Cardiac fibroblast (primary cell): ENCODE measurements at regions not wholly inside any gene's neighbourhood (a gene's known extent, or its start where the extent isn't known, plus 50 kb on each side); places are given as distances from the start of the nearest gene placed in this dataset.

Experiments
- DNase-seq, 2 donors: peaks; one replicate each; pipeline versions ENCODE4 v3.0.0 to v3.0.0-alpha.2; 2010; ENCODE audit warnings: low read depth in 2 of 2
- H3K4me3 ChIP-seq, 2 donors: replicated peaks in 1 of 2; 1 replicate in 1 of 2; 2 replicates in 1 of 2; pipeline ENCODE4 v1.5.1; 2011; ENCODE audit warnings: low read depth in 2 of 2, low read length in 2 of 2, mild to moderate bottlenecking in 2 of 2, moderate library complexity in 1 of 2
- TF ChIP-seq, protein P1 (sequence below): IDR thresholded peaks from one replicate; pipeline ENCODE4 v1.5.1; 2011; ENCODE audit warnings: low read depth, mild to moderate bottlenecking, low read length, inconsistent platforms

DNA sequence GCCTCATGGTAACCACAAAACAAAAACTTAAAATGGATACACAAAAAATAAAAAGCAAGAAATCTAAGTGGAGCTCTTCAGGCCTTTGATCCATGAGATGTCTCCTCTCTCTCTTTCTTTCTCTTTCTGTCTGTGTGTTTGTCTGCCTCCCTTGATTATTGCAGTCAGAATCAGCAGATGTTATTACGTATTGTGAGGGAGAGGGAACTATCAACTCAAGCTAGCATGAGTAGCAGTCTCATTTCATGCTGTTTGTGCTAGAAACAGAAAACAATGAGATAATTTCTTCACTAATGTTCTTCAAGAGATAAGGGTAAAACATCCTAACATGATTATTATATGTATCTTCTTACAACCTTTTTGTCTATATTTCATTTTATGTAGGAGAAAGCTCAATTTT is 103.7 kb upstream of the PDC start:
- H3K4me3 ChIP-seq, result no peak overlapping the region
- TF ChIP-seq, protein P1, sequence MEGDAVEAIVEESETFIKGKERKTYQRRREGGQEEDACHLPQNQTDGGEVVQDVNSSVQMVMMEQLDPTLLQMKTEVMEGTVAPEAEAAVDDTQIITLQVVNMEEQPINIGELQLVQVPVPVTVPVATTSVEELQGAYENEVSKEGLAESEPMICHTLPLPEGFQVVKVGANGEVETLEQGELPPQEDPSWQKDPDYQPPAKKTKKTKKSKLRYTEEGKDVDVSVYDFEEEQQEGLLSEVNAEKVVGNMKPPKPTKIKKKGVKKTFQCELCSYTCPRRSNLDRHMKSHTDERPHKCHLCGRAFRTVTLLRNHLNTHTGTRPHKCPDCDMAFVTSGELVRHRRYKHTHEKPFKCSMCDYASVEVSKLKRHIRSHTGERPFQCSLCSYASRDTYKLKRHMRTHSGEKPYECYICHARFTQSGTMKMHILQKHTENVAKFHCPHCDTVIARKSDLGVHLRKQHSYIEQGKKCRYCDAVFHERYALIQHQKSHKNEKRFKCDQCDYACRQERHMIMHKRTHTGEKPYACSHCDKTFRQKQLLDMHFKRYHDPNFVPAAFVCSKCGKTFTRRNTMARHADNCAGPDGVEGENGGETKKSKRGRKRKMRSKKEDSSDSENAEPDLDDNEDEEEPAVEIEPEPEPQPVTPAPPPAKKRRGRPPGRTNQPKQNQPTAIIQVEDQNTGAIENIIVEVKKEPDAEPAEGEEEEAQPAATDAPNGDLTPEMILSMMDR, result no peak
- peak; percentile 18 for DNase-seq

DNA sequence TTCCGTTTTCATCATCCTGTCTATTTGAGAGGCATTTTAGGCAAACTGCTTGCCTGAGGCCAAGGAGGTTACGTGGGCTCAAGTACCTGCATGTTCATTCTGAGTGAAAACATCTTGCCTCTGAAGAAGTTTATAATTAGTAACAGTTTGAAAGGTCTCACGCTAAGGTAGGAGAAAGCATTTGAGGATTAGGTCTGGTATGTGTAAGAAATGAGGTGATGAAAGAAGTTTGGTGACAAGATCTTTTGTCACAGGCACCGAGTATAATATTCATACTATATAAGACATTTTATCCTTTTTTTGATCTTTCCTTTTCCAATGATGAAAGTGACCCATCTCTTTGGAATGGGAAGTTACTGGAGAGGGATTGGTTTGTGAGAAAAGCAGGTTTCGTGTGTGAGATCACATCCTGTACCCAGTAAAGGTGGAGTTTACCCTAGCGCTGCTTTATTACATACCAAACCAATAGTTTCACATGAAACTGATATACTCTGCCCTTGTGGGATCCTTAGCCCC is 98.7 kb upstream of the PDC start:
- no peak overlapping the region for H3K4me3 ChIP-seq
- TF ChIP-seq, protein P1, result no peak
- DNase-seq, result peak in 1 of 2 donors; percentile 66

DNA sequence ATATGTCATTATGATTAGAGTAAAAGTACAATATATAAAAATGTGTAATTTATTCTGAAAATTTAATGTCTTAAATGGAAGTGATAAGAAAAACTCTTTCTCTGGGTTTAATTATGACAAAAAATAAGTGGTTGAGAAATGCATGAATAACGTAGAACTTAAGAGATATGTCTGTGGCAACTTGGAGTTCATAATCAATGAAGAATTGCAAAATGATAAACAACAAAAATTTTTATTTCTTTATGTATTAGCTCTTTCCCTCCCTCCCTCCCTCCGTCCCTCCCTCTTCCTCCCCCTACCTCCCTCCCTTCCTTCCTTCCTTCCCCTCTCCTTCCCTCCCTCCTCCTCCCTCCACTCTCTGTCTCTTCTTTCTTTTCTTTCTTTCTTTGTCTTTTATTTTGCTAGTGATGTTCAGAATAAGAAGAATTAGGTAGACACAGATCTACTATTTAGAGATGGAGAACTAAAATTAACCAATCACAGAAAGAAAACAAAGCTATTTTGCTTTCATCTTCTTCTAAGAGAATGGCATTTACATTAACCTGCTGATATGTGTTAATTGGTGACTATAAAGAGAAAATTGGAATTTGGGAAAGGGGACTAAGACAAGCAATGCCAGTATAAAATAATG is 96.3 kb upstream of the PDC start:
- no peak for DNase-seq
- TF ChIP-seq, protein P1, result no peak
- no peak overlapping the region for H3K4me3 ChIP-seq

DNA sequence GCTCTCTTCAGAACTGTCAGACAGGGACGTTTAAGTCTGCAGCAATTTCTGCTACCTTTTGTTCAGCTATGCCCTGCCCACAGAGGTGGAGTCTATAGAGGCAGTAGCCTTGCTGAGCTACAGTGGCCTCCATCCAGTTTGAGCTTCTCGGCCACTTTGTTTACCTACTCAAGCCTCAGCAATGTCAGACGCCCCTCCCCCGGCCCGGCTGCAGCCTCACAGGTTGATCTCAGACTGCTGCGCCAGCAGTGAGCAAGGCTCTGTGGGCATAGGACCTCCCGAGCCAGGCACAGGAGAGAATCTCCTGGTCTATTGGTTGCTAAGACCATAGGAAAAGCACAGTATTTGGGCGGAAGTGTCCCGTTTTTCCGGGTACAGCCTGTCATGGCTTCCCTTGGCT is 89.9 kb upstream of the PDC start:
- no peak for DNase-seq
- no peak overlapping the region for H3K4me3 ChIP-seq
- TF ChIP-seq, protein P1, result no peak

DNA sequence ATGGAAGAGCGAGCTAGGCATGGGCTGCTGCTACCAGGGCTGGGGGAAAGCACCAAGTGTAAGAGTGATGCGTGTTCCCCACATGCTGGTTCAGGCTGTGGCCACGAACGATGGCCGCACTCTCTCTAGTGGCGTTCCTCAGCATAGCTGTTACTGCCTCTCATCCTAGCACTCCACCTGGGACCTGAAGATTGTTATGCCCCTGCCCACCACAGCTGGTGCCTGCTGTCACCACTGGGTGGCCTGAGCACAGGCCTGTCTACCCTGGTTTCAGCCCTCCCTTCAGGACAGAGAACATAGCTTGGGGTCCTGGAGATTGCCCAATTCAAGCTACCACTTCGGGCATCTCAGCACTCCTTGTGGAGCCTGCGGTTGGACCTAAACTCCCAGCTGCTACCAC is 80.1 kb upstream of the PDC start:
- no peak for DNase-seq
- H3K4me3 ChIP-seq, result no peak overlapping the region

DNA sequence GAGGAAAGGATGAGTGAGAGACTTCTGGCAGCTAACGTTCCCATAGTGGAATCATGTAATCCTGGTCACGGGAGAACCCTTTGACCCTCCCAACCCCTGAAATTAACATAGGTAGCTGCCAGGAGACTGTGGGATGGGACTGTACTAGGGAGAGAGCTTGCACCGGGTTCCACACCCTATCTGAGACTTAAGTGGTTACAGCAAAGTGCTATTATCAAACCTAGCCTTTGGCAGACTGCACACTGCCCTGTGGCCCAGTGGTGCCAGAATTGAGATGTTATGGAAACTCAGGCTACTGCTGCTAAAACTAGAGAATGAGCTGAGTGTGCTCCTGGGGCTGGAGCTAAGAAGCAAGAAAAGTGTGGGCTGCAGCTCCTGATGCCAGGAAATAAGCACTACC is 79.6 kb upstream of the PDC start:
- H3K4me3 ChIP-seq, result no peak overlapping the region
- TF ChIP-seq, protein P1, result no peak
- DNase-seq, result no peak

More for the DNA sequence above, 80.1 kb upstream of the PDC start:
- TF ChIP-seq, protein P1, result no peak
